ENCODE measurements at regions not wholly inside any gene's neighbourhood (a gene's known extent, or its start where the extent isn't known, plus 50 kb on each side); places are given as distances from the start of the nearest gene placed in this dataset.

- TF ChIP-seq CTCF (IDR thresholded peaks at IDR 0.05), result no peak
- TF ChIP-seq POLR2AphosphoS5 (IDR thresholded peaks at IDR 0.05), result no peak
Observed at GRCh38 chr5:120151181-120151580, 312.9 kb upstream of the PRR16 start.
